ENCODE measurements at regions not wholly inside any gene's neighbourhood (a gene's known extent, or its start where the extent isn't known, plus 50 kb on each side); places are given as distances from the start of the nearest gene placed in this dataset.
A peak's percentile ranks its signal among the peaks of the same experiment; 100 is the strongest.

DNA sequence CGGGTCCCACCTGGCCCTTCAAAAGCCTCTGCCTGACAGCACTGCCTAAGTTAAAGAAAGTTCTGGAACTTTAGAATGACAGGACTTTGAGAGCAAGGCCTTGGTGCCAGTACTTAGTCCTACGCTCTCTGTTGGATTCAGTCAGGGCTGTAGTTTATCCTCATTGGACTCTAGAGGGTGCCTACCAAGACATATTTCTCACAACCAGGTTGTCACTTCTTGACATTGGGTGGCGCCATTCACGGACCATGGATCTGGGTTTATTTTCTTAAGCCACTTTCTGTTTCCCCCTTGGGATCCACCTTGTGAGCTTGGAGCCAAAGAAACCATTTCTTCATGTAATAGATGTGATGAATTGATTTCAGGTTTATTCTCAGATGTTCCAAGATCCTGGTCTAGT lies 787.0 kb upstream of the TBX3 start (continued):
- TF ChIP-seq CHD7 (IDR thresholded peaks at IDR 0.05; ENCODE audit: low read depth, low read length) (no peak), RAD21 (CRISPR knock-in tag; conservative IDR thresholded peaks at IDR 0.05 in 1 of 2, IDR thresholded peaks at IDR 0.05 in 1 of 2) (peak in 1 of 2 experiments; percentile 13; a peak in 1 of 4 replicates)

Measured in K562 (cell line).